Spleen (tissue), 7 donors: ENCODE measurements at regions not wholly inside any gene's neighbourhood (a gene's known extent, or its start where the extent isn't known, plus 50 kb on each side); places are given as distances from the start of the nearest gene placed in this dataset.

ENCODE experiments used
- CTCF ChIP-seq, 11 experiments: fragments of 200-600 bp in 7 of 11; fragments of 450-650 bp in 4 of 11; sonication (generic) in 4 of 11; IDR thresholded peaks in 8 of 11; conservative IDR thresholded peaks in 3 of 11; 1 replicate in 7 of 11; 2 replicates in 4 of 11; pipeline versions ENCODE4 v1.4.0 to v1.8.0; 2016 to 2021; ENCODE audit warnings: antibody characterized with exemption in 11 of 11, inconsistent platforms in 4 of 11, mild to moderate bottlenecking in 1 of 11
- POLR2AphosphoS5 ChIP-seq, 3 donors: sonication (generic); formaldehyde crosslinking; IDR thresholded peaks; one replicate each; pipeline ENCODE4 v1.5.1; 2017; ENCODE audit warnings: antibody characterized with exemption in 3 of 3
- donor health status: DM: no; HTN: no; CAD: no; lungs with moderate emphysema.
- donor health status: DM: no; HTN: no; CAD: no.
- donor health status: DM: no; HTN: no; CAD: no.

- TF ChIP-seq CTCF (IDR thresholded peaks at IDR 0.05 in 8 of 11, conservative IDR thresholded peaks at IDR 0.05 in 3 of 11) (no peak), POLR2AphosphoS5 (IDR thresholded peaks at IDR 0.05) (no peak)
Observed at GRCh38 chr1:239204401-239204800, 182.0 kb upstream of the CHRM3 start.
